GM12892 (cell line): ENCODE measurements at regions not wholly inside any gene's neighbourhood (a gene's known extent, or its start where the extent isn't known, plus 50 kb on each side); places are given as distances from the start of the nearest gene placed in this dataset.

Source experiments
- POLR2AphosphoS5 ChIP-seq: IDR thresholded peaks from 2 replicates; pipeline ENCODE4 v1.6.1; 2011; ENCODE audit warnings: low read depth, low read length, control low read depth
- TAF1 ChIP-seq: IDR thresholded peaks from 2 replicates; pipeline ENCODE4 v1.6.1; 2011; ENCODE audit warnings: low read depth, mild to moderate bottlenecking, control low read depth, low read length, borderline replicate concordance

DNA sequence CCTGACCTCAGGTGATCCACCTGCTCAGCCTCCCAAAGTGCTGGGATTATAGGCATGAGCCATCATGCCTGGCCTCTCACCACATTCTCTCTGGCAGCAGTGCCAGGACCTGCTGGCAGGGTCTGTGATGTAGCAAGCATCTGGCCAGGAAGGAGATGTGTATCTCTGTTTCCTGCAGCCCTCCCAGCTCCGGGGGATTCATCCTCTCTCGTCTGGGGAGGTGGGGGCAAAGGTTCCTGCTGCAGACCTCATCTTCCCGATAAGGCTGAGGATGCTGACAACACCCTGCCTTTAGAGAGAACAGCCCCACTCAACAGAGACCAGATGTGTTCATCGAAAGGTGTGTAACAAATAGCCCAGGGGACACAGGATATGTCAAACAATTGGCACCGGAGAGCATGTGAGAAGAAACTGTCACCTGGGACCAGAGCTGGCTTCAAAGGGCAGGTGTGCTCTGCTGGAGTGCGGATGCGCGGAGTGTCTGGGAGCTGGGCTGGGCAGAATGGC lies 54.8 kb upstream of the SEC14L1 start:
- TF ChIP-seq TAF1: no peak
- TF ChIP-seq POLR2AphosphoS5: no peak
